ENCODE measurements at regions not wholly inside any gene's neighbourhood (a gene's known extent, or its start where the extent isn't known, plus 50 kb on each side); places are given as distances from the start of the nearest gene placed in this dataset.

- no peak for TF ChIP-seq POLR2A (IDR thresholded peaks at IDR 0.05)
- no peak for TF ChIP-seq CTCF (IDR thresholded peaks at IDR 0.05)
Observed at GRCh38 chr13:64510747-64511146, 2719.4 kb downstream of the PCDH9 start.

All from suprapubic skin (tissue), 3 donors.